GM19467 (cell line): ENCODE measurements at regions not wholly inside any gene's neighbourhood (a gene's known extent, or its start where the extent isn't known, plus 50 kb on each side); places are given as distances from the start of the nearest gene placed in this dataset.

Experiments used
- ATAC-seq: cut with Tn5 transposase; IDR thresholded peaks from one replicate; pipeline ENCODE4 v1.9.1; 2021; ENCODE audit warnings: mild to moderate bottlenecking, moderate library complexity; ENCODE audit not compliant: unreplicated experiment

GRCh38 chr3:163126115-163126514 lies 1629.5 kb downstream of the OTOL1 start:
- no peak for ATAC-seq
